CD14-positive monocyte (primary cell): ENCODE measurements at regions not wholly inside any gene's neighbourhood (a gene's known extent, or its start where the extent isn't known, plus 50 kb on each side); places are given as distances from the start of the nearest gene placed in this dataset.

Experiments
- DNase-seq, 3 donors: peaks; one replicate each; pipeline ENCODE4 v3.0.0-alpha.2; 2011 to 2022
- H2AFZ ChIP-seq: 2 replicates; pipeline ENCODE4 v1.6.0; 2012; ENCODE audit warnings: mild to moderate bottlenecking, low read depth, low read length, inconsistent platforms; ENCODE audit not compliant: insufficient read depth, poor library complexity, severe bottlenecking
- H3K27ac ChIP-seq, 2 donors: 1 replicate in 1 of 2; 2 replicates in 1 of 2; pipeline ENCODE4 v1.5.1; 2012 to 2013; ENCODE audit warnings: low read length in 2 of 2, control low read depth in 1 of 2, inconsistent platforms in 1 of 2, low read depth in 1 of 2, mild to moderate bottlenecking in 1 of 2
- H3K27me3 ChIP-seq, 2 donors: one replicate each; pipeline versions ENCODE4 v1.6.0 to v1.6.1; 2011 to 2013; ENCODE audit warnings: low read length in 2 of 2; ENCODE audit not compliant: control insufficient read depth in 2 of 2, insufficient read depth in 2 of 2
- H3K36me3 ChIP-seq, 2 donors: replicated peaks in 1 of 2; 1 replicate in 1 of 2; 2 replicates in 1 of 2; pipeline versions ENCODE4 v1.5.1 to v1.6.1; 2012 to 2013; ENCODE audit warnings: low read length in 2 of 2, control low read depth in 1 of 2, inconsistent platforms in 1 of 2, mild to moderate bottlenecking in 1 of 2; ENCODE audit not compliant: insufficient read depth in 2 of 2, control insufficient read depth in 1 of 2
- H3K4me1 ChIP-seq, 2 donors: 1 replicate in 1 of 2; 2 replicates in 1 of 2; pipeline versions ENCODE4 v1.5.1 to v1.6.1; 2012 to 2013; ENCODE audit warnings: low read length in 2 of 2, control low read depth in 1 of 2, inconsistent platforms in 1 of 2, mild to moderate bottlenecking in 1 of 2, moderate library complexity in 1 of 2; ENCODE audit not compliant: insufficient read depth in 2 of 2, control insufficient read depth in 1 of 2
- H3K4me2 ChIP-seq: replicated peaks from 2 replicates; pipeline ENCODE3; 2012; ENCODE audit warnings: low read length, moderate library complexity, mild to moderate bottlenecking; ENCODE audit not compliant: poor library complexity, severe bottlenecking; ENCODE audit errors: extremely low read depth
- H3K4me3 ChIP-seq, 3 experiments: fragments of 200-600 bp in 1 of 3; sonication (generic) in 1 of 3; replicated peaks in 1 of 3; 1 replicate in 2 of 3; 2 replicates in 1 of 3; pipeline ENCODE4 v1.5.1; 2011 to 2013; ENCODE audit warnings: low read length in 3 of 3, mild to moderate bottlenecking in 3 of 3, control low read depth in 2 of 3, low read depth in 2 of 3, inconsistent platforms in 1 of 3, moderate library complexity in 1 of 3
- H3K79me2 ChIP-seq: 2 replicates; pipeline ENCODE4 v1.6.0; 2012; ENCODE audit warnings: mild to moderate bottlenecking, control low read depth, inconsistent platforms, low read length, moderate library complexity; ENCODE audit not compliant: insufficient read depth
- H3K9ac ChIP-seq: 2 replicates; pipeline ENCODE4 v1.6.0; 2017; ENCODE audit warnings: low read length, mild to moderate bottlenecking; ENCODE audit not compliant: insufficient read depth, poor library complexity, severe bottlenecking
- H3K9me3 ChIP-seq, 2 donors: replicated peaks in 1 of 2; 1 replicate in 1 of 2; 2 replicates in 1 of 2; pipeline versions ENCODE4 v1.5.1 to v1.6.1; 2012 to 2013; ENCODE audit warnings: low read length in 2 of 2, control low read depth in 1 of 2; ENCODE audit not compliant: control insufficient read depth in 1 of 2, insufficient read depth in 1 of 2
- H4K20me1 ChIP-seq: 2 replicates; pipeline ENCODE4 v1.6.0; 2012; ENCODE audit warnings: mild to moderate bottlenecking, low read length, control low read depth, moderate library complexity; ENCODE audit not compliant: insufficient read depth
- H3K27ac Mint-ChIP-seq, 7 donors: one replicate each; pipeline ENCODE4 v1.8.0; 2020; ENCODE audit warnings: mild to moderate bottlenecking in 7 of 7, mixed read lengths in 7 of 7, moderate library complexity in 6 of 7, inconsistent platforms in 2 of 7
- H3K27me3 Mint-ChIP-seq, 3 donors: one replicate each; pipeline ENCODE4 v1.8.0; 2021 to 2022; ENCODE audit warnings: low read depth in 3 of 3, mild to moderate bottlenecking in 3 of 3, mixed read lengths in 3 of 3, moderate library complexity in 3 of 3, inconsistent platforms in 1 of 3
- H3K36me3 Mint-ChIP-seq, 2 donors: one replicate each; pipeline ENCODE4 v1.8.0; 2020; ENCODE audit warnings: mixed read lengths in 2 of 2, inconsistent platforms in 1 of 2, mild to moderate bottlenecking in 1 of 2
- H3K4me1 Mint-ChIP-seq: one replicate; pipeline ENCODE4 v1.8.0; 2020; ENCODE audit warnings: mild to moderate bottlenecking, mixed read lengths
- H3K4me3 Mint-ChIP-seq, 2 donors: one replicate each; pipeline ENCODE4 v1.8.0; 2020; ENCODE audit warnings: mild to moderate bottlenecking in 2 of 2, mixed read lengths in 2 of 2, moderate library complexity in 1 of 2
- H3K9me3 Mint-ChIP-seq, 7 donors: one replicate each; pipeline ENCODE4 v1.8.0; 2020 to 2022; ENCODE audit warnings: mixed read lengths in 7 of 7, mild to moderate bottlenecking in 6 of 7, moderate library complexity in 6 of 7, inconsistent platforms in 2 of 7
- CTCF ChIP-seq: fragments of 200-600 bp; IDR thresholded peaks from one replicate; pipeline ENCODE4 v1.8.0; 2022; ENCODE audit warnings: antibody characterized with exemption, mild to moderate bottlenecking
- WGBS: methylation state at CpG from one replicate; pipeline ENCODE4 v1.1.5; 2013; ENCODE audit warnings: missing lambda C conversion rate; ENCODE audit not compliant: insufficient coverage; 5-methylcytosine and 5-hydroxymethylcytosine counted together
- intact Hi-C, 2 donors: fragments of 100-400 bp; cut with micrococcal nuclease; formaldehyde crosslinking; loops; one replicate each; pipeline versions ENCODE4 v1.15.0 to v1.15.1; 2023

GRCh38 chr5:91277093-91277626 is 106.0 kb downstream of the ARRDC3 start:
- Histone ChIP-seq H4K20me1 (no peaks in the 10 kb centered on the region), H2AFZ (no peak overlapping the region), H3K79me2 (no peaks in the 10 kb centered on the region), H3K9ac (no peak overlapping the region), H3K36me3 (no peaks in the 10 kb centered on the region), H3K4me1 (peaks cover 25 to 33% of the 10 kb centered on the region in 2 donors), H3K27ac (no peak overlapping the region), H3K4me3 (no peak overlapping the region), H3K27me3 (no peaks in the 10 kb centered on the region), H3K9me3 (no peaks in the 10 kb centered on the region), H3K4me2 (no peak overlapping the region)
- intact Hi-C loops: no loop called here
- peaks cover 0 to 2% of the 10 kb centered on the region in 2 donors for H3K36me3 Mint-ChIP-seq
- peaks cover 28% of the 10 kb centered on the region for H3K4me1 Mint-ChIP-seq
- DNase-seq: no peak
- WGBS: 100% methylated on average over 1 of the region's 5 CpGs
- H3K9me3 Mint-ChIP-seq: peaks cover 0 to 3% (median 0%) of the 10 kb centered on the region in 7 donors
- peaks cover 0 to 11% (median 3%) of the 10 kb centered on the region in 3 donors for H3K27me3 Mint-ChIP-seq
- no peak overlapping the region for H3K27ac Mint-ChIP-seq
- TF ChIP-seq CTCF: no peak
- H3K4me3 Mint-ChIP-seq: no peak overlapping the region

- Mint-ChIP-seq H3K27ac (peak overlapping the region in 6 of 7 donors; percentile 16 to 76 (median 56)), H3K4me3 (no peak overlapping the region), H3K9me3 (peaks cover 0 to 3% (median 0%) of the 10 kb centered on the region in 7 donors), H3K27me3 (peaks cover 0 to 1% (median 0%) of the 10 kb centered on the region in 3 donors), H3K4me1 (peaks cover 6% of the 10 kb centered on the region), H3K36me3 (no peaks in the 10 kb centered on the region)
- intact Hi-C loops: no loop called here
- Histone ChIP-seq H3K27me3 (no peaks in the 10 kb centered on the region), H3K4me3 (no peak overlapping the region), H2AFZ (peak overlapping the region; percentile 27), H3K4me1 (peaks cover 6 to 7% of the 10 kb centered on the region in 2 donors), H3K27ac (no peak overlapping the region), H3K4me2 (no peak overlapping the region), H3K36me3 (no peaks in the 10 kb centered on the region), H3K79me2 (no peaks in the 10 kb centered on the region), H3K9me3 (no peaks in the 10 kb centered on the region), H3K9ac (no peak overlapping the region), H4K20me1 (no peaks in the 10 kb centered on the region)
- peak in 2 of 3 donors; percentile 15 to 19 for DNase-seq
- no CpG with 5 or more reads among the region's 2 CpGs for WGBS
- no peak for TF ChIP-seq CTCF
Observed at GRCh38 chr5:91272858-91273257, 110.3 kb downstream of the ARRDC3 start.
